DOHH2 (cell line): ENCODE measurements at regions not wholly inside any gene's neighbourhood (a gene's known extent, or its start where the extent isn't known, plus 50 kb on each side); places are given as distances from the start of the nearest gene placed in this dataset.

Experiments used
- H3F3A ChIP-seq: fragments of 200-600 bp; sonication (generic), shearing (Covaris generic); 2 replicates; pipeline ENCODE4 v1.6.0; 2016; ENCODE audit warnings: antibody characterized with exemption, mild to moderate bottlenecking; ENCODE audit not compliant: control insufficient read depth, insufficient read depth
- H3K27ac ChIP-seq: fragments of 200-600 bp; sonication (generic); 2 replicates; pipeline ENCODE4 v1.5.1; 2014; ENCODE audit warnings: low read depth, mild to moderate bottlenecking, low read length, moderate library complexity
- H3K27me3 ChIP-seq: fragments of 200-600 bp; sonication (generic); 2 replicates; pipeline ENCODE4 v1.6.1; 2014; ENCODE audit warnings: mild to moderate bottlenecking, low read length, mixed read lengths; ENCODE audit not compliant: control insufficient read depth
- H3K36me3 ChIP-seq: fragments of 200-600 bp; sonication (generic); 2 replicates; pipeline ENCODE4 v1.6.1; 2014; ENCODE audit warnings: mild to moderate bottlenecking, low read length, moderate library complexity, mixed read lengths; ENCODE audit not compliant: control insufficient read depth
- H3K4me1 ChIP-seq: fragments of 200-600 bp; sonication (generic); 2 replicates; pipeline ENCODE4 v1.6.1; 2014; ENCODE audit warnings: mild to moderate bottlenecking, low read length, mixed read lengths; ENCODE audit not compliant: control insufficient read depth
- H3K4me2 ChIP-seq: fragments of 200-600 bp; sonication (generic); 2 replicates; pipeline ENCODE4 v1.6.0; 2014; ENCODE audit warnings: mild to moderate bottlenecking, low read length, moderate library complexity
- H3K4me3 ChIP-seq: fragments of 200-600 bp; sonication (generic); 2 replicates; pipeline ENCODE4 v1.5.1; 2014; ENCODE audit warnings: mild to moderate bottlenecking, low read length, mixed read lengths
- H3K79me2 ChIP-seq: fragments of 200-600 bp; sonication (generic); 2 replicates; pipeline ENCODE4 v1.6.1; 2014; ENCODE audit warnings: mild to moderate bottlenecking, low read length, mixed read lengths; ENCODE audit not compliant: control insufficient read depth
- H3K9me2 ChIP-seq: fragments of 200-600 bp; sonication (generic); replicated peaks from 2 replicates; pipeline ENCODE4 v1.6.1; 2014; ENCODE audit warnings: mild to moderate bottlenecking, low read length, mixed read lengths; ENCODE audit not compliant: control insufficient read depth
- H3K9me3 ChIP-seq: fragments of 200-600 bp; sonication (generic); 2 replicates; pipeline ENCODE4 v1.6.1; 2014; ENCODE audit warnings: antibody characterized with exemption, low read length, mixed read lengths; ENCODE audit not compliant: control insufficient read depth, insufficient read depth
- H4K20me1 ChIP-seq: fragments of 200-600 bp; sonication (generic); 2 replicates; pipeline ENCODE4 v1.6.0; 2014; ENCODE audit warnings: low read depth, mild to moderate bottlenecking, antibody characterized with exemption, low read length, moderate library complexity; ENCODE audit not compliant: control insufficient read depth, insufficient read depth
- EZH2phosphoT487 ChIP-seq: fragments of 200-600 bp; sonication (generic); IDR thresholded peaks from 2 replicates; pipeline ENCODE4 v1.6.1; 2017; ENCODE audit warnings: borderline replicate concordance, mild to moderate bottlenecking, antibody characterized with exemption, low read length, moderate library complexity, mixed read lengths
- TF ChIP-seq, protein P1 (sequence below): fragments of 200-600 bp; sonication (generic); IDR thresholded peaks from one replicate; pipeline ENCODE4 v1.5.1; 2014; ENCODE audit warnings: antibody characterized with exemption, mild to moderate bottlenecking, low read depth, low read length; ENCODE audit not compliant: poor library complexity, severe bottlenecking

DNA sequence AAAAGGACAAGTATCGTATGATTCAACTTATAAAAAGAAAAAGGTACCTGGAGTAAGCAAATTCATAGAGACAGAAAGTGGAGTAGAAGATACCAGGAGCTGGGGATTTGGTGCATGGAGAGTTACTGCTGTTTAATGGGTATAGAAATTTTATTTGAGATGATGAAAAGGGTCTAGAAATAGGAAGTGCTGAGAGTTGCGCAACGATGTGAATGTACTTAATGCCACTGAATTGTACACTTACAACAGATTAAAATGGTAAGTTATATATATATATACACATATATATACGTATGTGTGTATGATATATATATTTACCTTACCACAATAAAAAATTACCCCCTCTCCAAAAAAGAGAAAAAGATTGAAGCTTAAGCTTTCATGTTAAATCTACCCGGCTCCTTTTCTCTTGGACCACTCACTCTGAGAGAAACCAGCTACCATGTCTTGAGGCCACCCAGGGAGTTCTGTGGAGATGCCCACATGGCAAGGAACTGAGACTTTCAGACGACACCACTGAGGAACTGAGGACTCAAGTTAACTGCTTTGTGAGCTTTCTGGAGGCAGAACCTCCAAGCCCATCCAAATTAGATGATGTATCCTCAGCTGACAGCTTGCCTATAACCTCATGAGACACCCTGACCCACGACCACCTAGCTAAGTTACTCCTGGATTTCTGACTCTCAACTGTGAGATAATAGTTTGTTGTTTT, 130.0 kb upstream of the BTG1 start:
- H3K27ac ChIP-seq = no peak overlapping the region
- H3K4me1 ChIP-seq = no peaks in the 10 kb centered on the region
- no peaks in the 10 kb centered on the region for H3F3A ChIP-seq
- no peaks in the 10 kb centered on the region for H3K9me2 ChIP-seq
- no peaks in the 10 kb centered on the region for H3K36me3 ChIP-seq
- H3K27me3 ChIP-seq = no peaks in the 10 kb centered on the region
- no peaks in the 10 kb centered on the region for H3K79me2 ChIP-seq
- no peak overlapping the region for H3K4me2 ChIP-seq
- no peaks in the 10 kb centered on the region for H4K20me1 ChIP-seq
- H3K9me3 ChIP-seq = no peaks in the 10 kb centered on the region
- TF ChIP-seq EZH2phosphoT487 = no peak
- TF ChIP-seq, protein P1, sequence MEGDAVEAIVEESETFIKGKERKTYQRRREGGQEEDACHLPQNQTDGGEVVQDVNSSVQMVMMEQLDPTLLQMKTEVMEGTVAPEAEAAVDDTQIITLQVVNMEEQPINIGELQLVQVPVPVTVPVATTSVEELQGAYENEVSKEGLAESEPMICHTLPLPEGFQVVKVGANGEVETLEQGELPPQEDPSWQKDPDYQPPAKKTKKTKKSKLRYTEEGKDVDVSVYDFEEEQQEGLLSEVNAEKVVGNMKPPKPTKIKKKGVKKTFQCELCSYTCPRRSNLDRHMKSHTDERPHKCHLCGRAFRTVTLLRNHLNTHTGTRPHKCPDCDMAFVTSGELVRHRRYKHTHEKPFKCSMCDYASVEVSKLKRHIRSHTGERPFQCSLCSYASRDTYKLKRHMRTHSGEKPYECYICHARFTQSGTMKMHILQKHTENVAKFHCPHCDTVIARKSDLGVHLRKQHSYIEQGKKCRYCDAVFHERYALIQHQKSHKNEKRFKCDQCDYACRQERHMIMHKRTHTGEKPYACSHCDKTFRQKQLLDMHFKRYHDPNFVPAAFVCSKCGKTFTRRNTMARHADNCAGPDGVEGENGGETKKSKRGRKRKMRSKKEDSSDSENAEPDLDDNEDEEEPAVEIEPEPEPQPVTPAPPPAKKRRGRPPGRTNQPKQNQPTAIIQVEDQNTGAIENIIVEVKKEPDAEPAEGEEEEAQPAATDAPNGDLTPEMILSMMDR = no peak
- H3K4me3 ChIP-seq = no peak overlapping the region

DNA sequence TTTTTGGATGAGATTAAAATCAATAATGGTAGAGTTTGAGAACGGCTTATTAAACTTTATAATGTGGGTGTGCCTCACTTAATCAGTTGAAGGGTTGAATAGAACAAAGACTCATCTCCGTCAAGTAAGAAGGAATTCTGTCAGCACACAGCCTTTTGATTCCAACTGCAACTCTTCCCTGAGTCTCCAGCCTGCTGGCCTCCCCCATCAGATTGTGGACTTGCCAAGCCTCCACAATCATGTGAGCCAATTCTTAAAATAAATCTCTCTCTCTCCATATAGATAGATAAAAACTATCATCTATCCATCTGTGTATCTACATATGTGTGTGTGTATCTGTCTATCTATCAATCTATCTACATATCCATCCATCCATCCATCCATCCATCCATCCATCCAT, 127.4 kb upstream of the BTG1 start:
- H3F3A ChIP-seq = no peaks in the 10 kb centered on the region

DNA sequence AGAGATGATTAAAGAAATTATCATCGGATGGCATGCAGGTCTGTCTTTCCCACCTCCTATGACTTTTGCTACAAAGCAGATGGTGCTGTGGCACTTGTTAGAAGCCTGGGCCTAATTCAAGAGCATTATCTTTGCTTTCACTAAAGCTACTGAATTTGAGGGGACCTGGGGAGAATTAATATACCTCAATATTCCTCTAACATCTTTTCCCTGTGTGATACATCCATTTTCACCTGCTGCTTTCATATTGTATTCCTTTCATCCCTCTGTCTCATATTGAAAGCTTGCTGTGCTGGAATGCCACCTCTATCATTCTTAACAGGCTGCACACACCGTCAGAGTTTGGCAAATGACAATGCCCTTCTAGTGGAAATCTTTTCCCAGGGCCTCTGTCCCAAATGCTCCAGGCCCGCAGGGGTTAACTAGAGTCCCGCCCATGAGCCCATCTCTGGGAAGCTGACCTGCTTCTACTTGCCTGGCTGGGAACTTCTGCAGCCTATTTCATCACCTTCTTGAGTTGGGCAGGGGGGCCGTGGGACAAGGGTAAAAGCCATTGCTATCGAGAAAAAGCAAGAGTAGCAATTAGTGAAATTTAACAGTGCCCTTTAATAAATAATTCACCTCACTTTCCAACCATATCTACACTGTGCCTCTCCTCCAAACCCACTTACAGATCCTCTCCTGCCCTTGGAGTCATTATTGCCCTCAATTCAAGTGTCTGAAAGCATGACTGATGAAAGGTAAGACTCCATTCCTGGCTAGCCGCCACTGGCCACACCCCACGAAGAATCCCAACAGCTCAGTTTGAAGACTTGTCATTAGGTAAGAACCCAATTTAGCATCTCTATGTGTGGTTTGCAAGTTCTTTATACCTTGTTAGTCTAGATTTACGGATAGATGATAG, 126.7 kb upstream of the BTG1 start:
- H3K27ac ChIP-seq = no peak overlapping the region
- H3K9me2 ChIP-seq = no peaks in the 10 kb centered on the region
- no peaks in the 10 kb centered on the region for H3K79me2 ChIP-seq
- no peaks in the 10 kb centered on the region for H3K36me3 ChIP-seq
- H3F3A ChIP-seq = no peaks in the 10 kb centered on the region
- H3K27me3 ChIP-seq = no peaks in the 10 kb centered on the region
- no peaks in the 10 kb centered on the region for H3K4me1 ChIP-seq
- no peaks in the 10 kb centered on the region for H3K9me3 ChIP-seq
- no peak for TF ChIP-seq EZH2phosphoT487
- TF ChIP-seq, protein P1 = no peak
- H3K4me3 ChIP-seq = no peak overlapping the region
- H4K20me1 ChIP-seq = no peaks in the 10 kb centered on the region
- H3K4me2 ChIP-seq = no peak overlapping the region

More for the DNA sequence above, 127.4 kb upstream of the BTG1 start:
- Histone ChIP-seq H3K4me2 (no peak overlapping the region), H3K4me1 (no peaks in the 10 kb centered on the region), H3K79me2 (no peaks in the 10 kb centered on the region), H3K9me2 (no peaks in the 10 kb centered on the region), H4K20me1 (no peaks in the 10 kb centered on the region), H3K36me3 (no peaks in the 10 kb centered on the region), H3K9me3 (no peaks in the 10 kb centered on the region), H3K27ac (no peak overlapping the region), H3K27me3 (no peaks in the 10 kb centered on the region), H3K4me3 (no peak overlapping the region)
- no peak for TF ChIP-seq EZH2phosphoT487
- TF ChIP-seq, protein P1 = no peak
